ENCODE measurements at regions not wholly inside any gene's neighbourhood (a gene's known extent, or its start where the extent isn't known, plus 50 kb on each side); places are given as distances from the start of the nearest gene placed in this dataset.

DNA sequence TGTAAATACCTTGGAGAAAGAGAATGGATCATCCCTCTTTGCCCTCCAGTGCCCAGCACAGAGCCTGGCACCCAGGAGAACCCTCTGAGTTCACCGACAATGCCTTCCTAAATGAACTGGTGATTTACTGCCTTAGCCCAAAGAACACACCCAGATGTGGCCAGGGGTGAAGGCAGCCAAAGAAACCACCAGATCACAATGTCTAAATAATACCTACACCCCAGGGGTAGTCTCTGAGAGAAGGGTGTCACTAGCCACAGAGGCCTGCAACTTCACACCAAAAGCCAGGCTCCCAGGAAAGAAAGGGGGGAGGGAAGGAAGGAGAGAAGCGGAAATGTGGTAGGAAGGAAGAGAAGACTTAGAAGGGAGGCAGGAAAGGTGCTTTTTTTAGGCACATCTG is 65.7 kb downstream of the RPL27A start:
- H3K36me3 ChIP-seq (ENCODE audit: control insufficient read depth, insufficient read depth, low read length): no peaks in the 10 kb centered on the region
- no peak overlapping the region for H3K4me3 ChIP-seq (replicated peaks; ENCODE audit: low read depth, low read length)
- H3K27me3 ChIP-seq (replicated peaks; ENCODE audit: control insufficient read depth, insufficient read depth, low read length): no peaks in the 10 kb centered on the region; the same call in 1 of the 2 replicates
- TF ChIP-seq, protein P1, sequence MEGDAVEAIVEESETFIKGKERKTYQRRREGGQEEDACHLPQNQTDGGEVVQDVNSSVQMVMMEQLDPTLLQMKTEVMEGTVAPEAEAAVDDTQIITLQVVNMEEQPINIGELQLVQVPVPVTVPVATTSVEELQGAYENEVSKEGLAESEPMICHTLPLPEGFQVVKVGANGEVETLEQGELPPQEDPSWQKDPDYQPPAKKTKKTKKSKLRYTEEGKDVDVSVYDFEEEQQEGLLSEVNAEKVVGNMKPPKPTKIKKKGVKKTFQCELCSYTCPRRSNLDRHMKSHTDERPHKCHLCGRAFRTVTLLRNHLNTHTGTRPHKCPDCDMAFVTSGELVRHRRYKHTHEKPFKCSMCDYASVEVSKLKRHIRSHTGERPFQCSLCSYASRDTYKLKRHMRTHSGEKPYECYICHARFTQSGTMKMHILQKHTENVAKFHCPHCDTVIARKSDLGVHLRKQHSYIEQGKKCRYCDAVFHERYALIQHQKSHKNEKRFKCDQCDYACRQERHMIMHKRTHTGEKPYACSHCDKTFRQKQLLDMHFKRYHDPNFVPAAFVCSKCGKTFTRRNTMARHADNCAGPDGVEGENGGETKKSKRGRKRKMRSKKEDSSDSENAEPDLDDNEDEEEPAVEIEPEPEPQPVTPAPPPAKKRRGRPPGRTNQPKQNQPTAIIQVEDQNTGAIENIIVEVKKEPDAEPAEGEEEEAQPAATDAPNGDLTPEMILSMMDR (IDR thresholded peaks at IDR 0.05; ENCODE audit: insufficient read depth, low read length, poor library complexity, severe bottlenecking): no peak
- no peak for DNase-seq (ENCODE audit: extremely low read depth, insufficient read length)

GRCh38 chr11:8749202-8749601 is 66.6 kb downstream of the RPL27A start:
- TF ChIP-seq, protein P1 (IDR thresholded peaks at IDR 0.05; ENCODE audit: insufficient read depth, low read length, poor library complexity, severe bottlenecking): no peak
- no peak for DNase-seq (ENCODE audit: extremely low read depth, insufficient read length)
- Histone ChIP-seq H3K36me3 (ENCODE audit: control insufficient read depth, insufficient read depth, low read length) (no peaks in the 10 kb centered on the region), H3K4me3 (replicated peaks; ENCODE audit: low read depth, low read length) (no peak overlapping the region), H3K27me3 (replicated peaks; ENCODE audit: control insufficient read depth, insufficient read depth, low read length) (no peaks in the 10 kb centered on the region; the same call in 1 of the 2 replicates)

DNA sequence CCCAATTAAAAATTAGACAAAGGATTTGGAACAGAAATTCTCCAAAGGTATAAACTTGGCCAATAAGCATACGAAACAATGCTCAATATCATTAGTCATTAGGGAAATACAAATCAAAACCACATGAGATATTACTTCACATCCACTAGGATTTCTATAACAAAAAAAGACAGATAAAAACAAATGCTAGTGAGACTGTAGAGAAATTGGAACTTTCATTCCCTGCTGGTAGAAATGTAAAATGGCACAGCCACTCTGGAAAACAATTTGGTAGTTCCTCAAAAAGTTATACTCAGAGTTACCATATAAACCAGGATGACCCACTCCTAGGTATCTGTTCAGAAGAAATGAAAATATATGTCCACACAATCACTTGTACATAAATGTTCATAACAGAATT is 71.6 kb downstream of the RPL27A start:
- Histone ChIP-seq H3K27me3 (replicated peaks; ENCODE audit: control insufficient read depth, insufficient read depth, low read length) (peaks cover 2% of the 10 kb centered on the region), H3K36me3 (ENCODE audit: control insufficient read depth, insufficient read depth, low read length) (no peaks in the 10 kb centered on the region), H3K4me3 (replicated peaks; ENCODE audit: low read depth, low read length) (no peak overlapping the region)
- TF ChIP-seq, protein P1 (IDR thresholded peaks at IDR 0.05; ENCODE audit: insufficient read depth, low read length, poor library complexity, severe bottlenecking): no peak
- no peak for DNase-seq (ENCODE audit: extremely low read depth, insufficient read length)

GRCh38 chr11:8756201-8756600 is 73.6 kb downstream of the RPL27A start:
- TF ChIP-seq, protein P1 (IDR thresholded peaks at IDR 0.05; ENCODE audit: insufficient read depth, low read length, poor library complexity, severe bottlenecking): no peak
- H3K36me3 ChIP-seq (ENCODE audit: control insufficient read depth, insufficient read depth, low read length): no peaks in the 10 kb centered on the region
- H3K27me3 ChIP-seq (replicated peaks; ENCODE audit: control insufficient read depth, insufficient read depth, low read length): peaks cover 2% of the 10 kb centered on the region; the same call in 1 of the 2 replicates
- DNase-seq (ENCODE audit: extremely low read depth, insufficient read length): no peak
- H3K4me3 ChIP-seq (replicated peaks; ENCODE audit: low read depth, low read length): no peak overlapping the region

DNA sequence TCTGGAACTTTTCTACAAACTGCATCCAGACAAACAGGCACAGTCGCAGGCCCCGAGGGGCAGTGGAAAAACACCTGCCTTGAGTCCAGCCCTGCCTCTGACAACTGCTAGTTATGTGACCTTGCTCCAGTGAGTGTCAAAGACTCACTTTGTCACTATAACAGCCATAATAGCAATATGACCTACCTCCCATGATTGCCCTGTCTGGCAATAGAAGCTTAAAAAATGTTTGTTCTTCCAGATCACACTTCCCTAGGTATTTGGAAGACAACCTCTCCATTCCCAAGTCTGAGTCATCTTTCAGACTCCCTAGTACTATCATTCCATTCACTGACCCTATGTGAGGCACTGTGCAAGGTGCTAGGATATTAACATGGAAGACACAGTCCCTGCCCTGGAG is 74.5 kb downstream of the RPL27A start:
- TF ChIP-seq, protein P1 (IDR thresholded peaks at IDR 0.05; ENCODE audit: insufficient read depth, low read length, poor library complexity, severe bottlenecking): no peak
- H3K4me3 ChIP-seq (replicated peaks; ENCODE audit: low read depth, low read length): no peak overlapping the region
- DNase-seq (ENCODE audit: extremely low read depth, insufficient read length): no peak
- H3K36me3 ChIP-seq (ENCODE audit: control insufficient read depth, insufficient read depth, low read length): no peaks in the 10 kb centered on the region
- peaks cover 2% of the 10 kb centered on the region; the same call in 1 of the 2 replicates for H3K27me3 ChIP-seq (replicated peaks; ENCODE audit: control insufficient read depth, insufficient read depth, low read length)

- TF ChIP-seq, protein P1 (IDR thresholded peaks at IDR 0.05; ENCODE audit: insufficient read depth, low read length, poor library complexity, severe bottlenecking): no peak
- DNase-seq (ENCODE audit: extremely low read depth, insufficient read length): no peak
- H3K36me3 ChIP-seq (ENCODE audit: control insufficient read depth, insufficient read depth, low read length): no peaks in the 10 kb centered on the region
- H3K4me3 ChIP-seq (replicated peaks; ENCODE audit: low read depth, low read length): no peak overlapping the region
- H3K27me3 ChIP-seq (replicated peaks; ENCODE audit: control insufficient read depth, insufficient read depth, low read length): peaks cover 2% of the 10 kb centered on the region; the same call in 1 of the 2 replicates
Observed at GRCh38 chr11:8757533-8757932, 74.9 kb downstream of the RPL27A start.

Measured in GM06990 (cell line).